OCI-LY1 (cell line): ENCODE measurements at regions not wholly inside any gene's neighbourhood (a gene's known extent, or its start where the extent isn't known, plus 50 kb on each side); places are given as distances from the start of the nearest gene placed in this dataset.

Source experiments
- CTCF ChIP-seq: fragments of 200-600 bp; sonication (generic), shearing (Covaris generic); IDR thresholded peaks from 2 replicates; pipeline ENCODE4 v1.5.1; 2017; ENCODE audit warnings: mild to moderate bottlenecking, antibody characterized with exemption, low read length, moderate library complexity, mixed read lengths
- EZH2 ChIP-seq: fragments of 200-600 bp; sonication (generic), shearing (Covaris generic); IDR thresholded peaks from 2 replicates; pipeline ENCODE4 v1.8.0; 2017; ENCODE audit warnings: borderline replicate concordance, mixed run types, mild to moderate bottlenecking, antibody characterized with exemption, low read length, moderate library complexity, mixed read lengths

DNA sequence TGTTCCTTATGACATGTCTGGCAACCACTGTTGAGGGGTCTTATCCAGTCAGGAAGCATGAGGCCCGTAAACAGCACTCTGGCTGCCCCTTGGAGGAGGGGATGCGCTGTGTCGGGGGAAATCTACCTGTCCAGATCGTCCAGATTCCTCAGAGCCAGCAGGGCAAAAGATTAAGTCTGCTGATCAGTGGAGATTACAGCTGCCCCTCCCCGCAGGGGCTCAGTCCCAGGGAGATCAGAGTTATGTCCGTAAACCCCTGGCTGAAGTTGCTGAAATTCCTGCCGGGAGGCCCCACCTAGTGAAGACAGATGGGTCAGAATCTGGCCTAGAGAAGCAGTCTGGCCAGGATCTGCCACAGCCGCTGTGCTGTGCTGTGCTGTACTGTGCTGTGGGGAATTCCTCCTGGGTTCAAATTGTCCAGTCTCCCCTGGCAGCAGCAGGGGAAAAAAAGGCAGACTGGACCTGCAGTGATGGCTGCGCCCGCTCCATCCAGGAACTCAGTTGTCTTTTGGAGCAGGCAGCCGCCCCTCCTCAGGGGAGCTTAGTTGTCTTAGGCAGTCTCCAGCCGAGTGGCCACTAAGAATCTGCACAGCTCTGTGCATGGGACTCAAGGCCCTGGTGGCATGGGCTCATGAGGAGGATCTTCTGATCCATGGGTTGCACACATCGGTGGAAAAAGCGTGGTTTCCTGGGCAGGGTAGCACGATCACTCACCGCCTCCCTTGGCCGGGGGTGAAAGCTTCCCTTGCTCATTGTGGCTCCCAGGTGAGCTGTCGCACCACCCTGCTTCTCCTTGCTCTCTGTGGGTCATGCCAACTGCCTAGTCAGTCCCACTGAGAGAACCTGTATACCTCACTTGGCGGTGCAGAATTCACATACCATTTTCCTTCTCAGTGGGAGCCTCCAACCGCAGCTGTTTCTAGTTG lies 1368.8 kb upstream of the ADGRB3 start:
- no peak for TF ChIP-seq EZH2
- TF ChIP-seq CTCF, result no peak
